ENCODE measurements at regions not wholly inside any gene's neighbourhood (a gene's known extent, or its start where the extent isn't known, plus 50 kb on each side); places are given as distances from the start of the nearest gene placed in this dataset.

GRCh38 chr14:38121320-38122020 is 86.2 kb upstream of the SSTR1 start:
- TF ChIP-seq CTCF (IDR thresholded peaks at IDR 0.05) (no peak), POLR2A (IDR thresholded peaks at IDR 0.05) (no peak)
